ENCODE measurements at regions not wholly inside any gene's neighbourhood (a gene's known extent, or its start where the extent isn't known, plus 50 kb on each side); places are given as distances from the start of the nearest gene placed in this dataset.

GRCh38 chr11:128326791-128327190, 260.6 kb downstream of the ETS1 start:
- no peak for DNase-seq

GRCh38 chr11:128324531-128325141, 262.7 kb downstream of the ETS1 start:
- no peak for DNase-seq

GRCh38 chr11:128324051-128324481, 263.3 kb downstream of the ETS1 start:
- no peak for DNase-seq

GRCh38 chr11:128323381-128323780, 264.0 kb downstream of the ETS1 start:
- no peak for DNase-seq

- DNase-seq, result no peak
Observed at GRCh38 chr11:128318856-128319474, 268.4 kb downstream of the ETS1 start.

GRCh38 chr11:128316541-128317227, 270.7 kb downstream of the ETS1 start:
- DNase-seq, result no peak

GRCh38 chr11:128315933-128316332, 271.4 kb downstream of the ETS1 start:
- no peak for DNase-seq

GRCh38 chr11:128313931-128314330, 273.4 kb downstream of the ETS1 start:
- no peak for DNase-seq

GRCh38 chr11:128311742-128312719, 275.3 kb downstream of the ETS1 start:
- DNase-seq, result no peak

- no peak for DNase-seq
Observed at GRCh38 chr11:128310676-128311445, 276.5 kb downstream of the ETS1 start.

- no peak for DNase-seq
Observed at GRCh38 chr11:128310005-128310404, 277.4 kb downstream of the ETS1 start.

- no peak for DNase-seq
Observed at GRCh38 chr11:128308794-128309193, 278.6 kb downstream of the ETS1 start.

GRCh38 chr11:128305588-128305987, 281.8 kb downstream of the ETS1 start:
- DNase-seq, result no peak

GRCh38 chr11:128304666-128305485, 282.5 kb downstream of the ETS1 start:
- no peak for DNase-seq

- no peak for DNase-seq
Observed at GRCh38 chr11:128304116-128304515, 283.2 kb downstream of the ETS1 start.

GRCh38 chr11:128303383-128303782, 284.0 kb downstream of the ETS1 start:
- no peak for DNase-seq

- DNase-seq, result no peak
Observed at GRCh38 chr11:128302425-128303186, 284.8 kb downstream of the ETS1 start.

GRCh38 chr11:128301756-128302155, 285.6 kb downstream of the ETS1 start:
- no peak for DNase-seq

GRCh38 chr11:128300785-128301184, 286.6 kb downstream of the ETS1 start:
- no peak for DNase-seq

GRCh38 chr11:128299132-128299726, 288.1 kb downstream of the ETS1 start:
- DNase-seq, result no peak
